ENCODE measurements at regions not wholly inside any gene's neighbourhood (a gene's known extent, or its start where the extent isn't known, plus 50 kb on each side); places are given as distances from the start of the nearest gene placed in this dataset.

DNA sequence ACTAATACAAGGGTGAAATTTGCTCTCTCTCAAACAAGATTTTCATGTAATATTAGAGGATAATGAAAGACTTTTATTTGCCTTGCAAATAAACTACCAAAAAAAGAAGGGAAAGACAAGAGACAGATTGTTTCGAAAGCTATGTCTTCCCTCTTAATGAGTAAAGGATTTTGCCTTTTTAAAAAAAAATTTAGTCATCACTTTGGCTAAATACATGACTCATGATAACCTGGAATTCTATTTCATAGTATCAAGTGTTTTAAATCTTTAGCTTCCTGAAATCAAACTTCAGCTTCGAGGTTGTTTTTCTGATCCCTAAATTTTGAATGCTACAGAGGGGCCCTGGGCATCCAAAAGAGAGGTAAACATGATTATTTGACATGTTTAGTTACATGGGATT lies 144.4 kb downstream of the CCDC59 start:
- no peak for DNase-seq
- Histone ChIP-seq H2AFZ (ENCODE audit: low read length) (no peak overlapping the region), H3K9ac (ENCODE audit: low read length) (no peak overlapping the region), H4K20me1 (ENCODE audit: insufficient read depth, low read length) (no peaks in the 10 kb centered on the region), H3K27me3 (replicated peaks; ENCODE audit: insufficient read depth, low read length) (no peaks in the 10 kb centered on the region), H3K4me1 (ENCODE audit: low read length) (no peaks in the 10 kb centered on the region), H3K79me2 (ENCODE audit: low read length) (no peaks in the 10 kb centered on the region), H3K9me3 (replicated peaks; ENCODE audit: insufficient read depth, low read length) (no peaks in the 10 kb centered on the region), H3K27ac (ENCODE audit: low read length) (no peak overlapping the region), H3K36me3 (replicated peaks; ENCODE audit: insufficient read depth, low read length) (no peaks in the 10 kb centered on the region), H3K4me3 (ENCODE audit: low read length) (no peak overlapping the region), H3F3A (ENCODE audit: insufficient read depth, low read length) (no peaks in the 10 kb centered on the region), H3K9me2 (replicated peaks; ENCODE audit: insufficient read depth, low read length) (no peaks in the 10 kb centered on the region), H3K4me2 (ENCODE audit: low read depth, low read length) (no peak overlapping the region)
- TF ChIP-seq, protein P1, sequence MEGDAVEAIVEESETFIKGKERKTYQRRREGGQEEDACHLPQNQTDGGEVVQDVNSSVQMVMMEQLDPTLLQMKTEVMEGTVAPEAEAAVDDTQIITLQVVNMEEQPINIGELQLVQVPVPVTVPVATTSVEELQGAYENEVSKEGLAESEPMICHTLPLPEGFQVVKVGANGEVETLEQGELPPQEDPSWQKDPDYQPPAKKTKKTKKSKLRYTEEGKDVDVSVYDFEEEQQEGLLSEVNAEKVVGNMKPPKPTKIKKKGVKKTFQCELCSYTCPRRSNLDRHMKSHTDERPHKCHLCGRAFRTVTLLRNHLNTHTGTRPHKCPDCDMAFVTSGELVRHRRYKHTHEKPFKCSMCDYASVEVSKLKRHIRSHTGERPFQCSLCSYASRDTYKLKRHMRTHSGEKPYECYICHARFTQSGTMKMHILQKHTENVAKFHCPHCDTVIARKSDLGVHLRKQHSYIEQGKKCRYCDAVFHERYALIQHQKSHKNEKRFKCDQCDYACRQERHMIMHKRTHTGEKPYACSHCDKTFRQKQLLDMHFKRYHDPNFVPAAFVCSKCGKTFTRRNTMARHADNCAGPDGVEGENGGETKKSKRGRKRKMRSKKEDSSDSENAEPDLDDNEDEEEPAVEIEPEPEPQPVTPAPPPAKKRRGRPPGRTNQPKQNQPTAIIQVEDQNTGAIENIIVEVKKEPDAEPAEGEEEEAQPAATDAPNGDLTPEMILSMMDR (IDR thresholded peaks at IDR 0.05; ENCODE audit: low read length) = no peak
- TF ChIP-seq EZH2phosphoT487 (IDR thresholded peaks at IDR 0.05; ENCODE audit: low read length) (no peak), EZH2 (optimal IDR thresholded peaks at IDR 0.05; ENCODE audit: low read depth, low read length) (no peak)

DNA sequence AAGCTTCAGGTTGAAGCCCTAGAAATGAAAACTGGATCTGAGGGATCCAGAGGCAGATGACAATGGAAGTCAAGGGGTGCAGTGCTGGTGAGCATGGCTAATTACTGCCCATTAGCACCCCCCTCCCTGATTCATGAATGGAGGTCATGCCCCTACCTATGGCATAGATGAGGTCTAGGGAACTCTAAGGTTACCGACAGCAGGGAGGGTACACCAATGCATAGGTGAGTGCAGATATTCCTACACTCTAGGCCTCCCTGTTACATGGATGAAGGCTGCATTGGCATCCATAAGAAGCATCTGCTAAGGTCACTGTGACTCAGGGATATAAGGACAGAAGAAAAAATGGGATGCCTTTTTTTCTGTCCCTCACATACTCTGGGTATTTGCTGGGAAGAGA lies 147.3 kb downstream of the CCDC59 start:
- Histone ChIP-seq H3K27me3 (replicated peaks; ENCODE audit: insufficient read depth, low read length) (no peaks in the 10 kb centered on the region), H3K4me1 (ENCODE audit: low read length) (no peaks in the 10 kb centered on the region), H2AFZ (ENCODE audit: low read length) (no peak overlapping the region), H3K27ac (ENCODE audit: low read length) (no peak overlapping the region), H3K4me2 (ENCODE audit: low read depth, low read length) (no peak overlapping the region), H3K9me2 (replicated peaks; ENCODE audit: insufficient read depth, low read length) (no peaks in the 10 kb centered on the region), H3K4me3 (ENCODE audit: low read length) (no peak overlapping the region), H3K79me2 (ENCODE audit: low read length) (no peaks in the 10 kb centered on the region), H3K36me3 (replicated peaks; ENCODE audit: insufficient read depth, low read length) (no peaks in the 10 kb centered on the region), H3K9me3 (replicated peaks; ENCODE audit: insufficient read depth, low read length) (no peaks in the 10 kb centered on the region), H3K9ac (ENCODE audit: low read length) (no peak overlapping the region), H4K20me1 (ENCODE audit: insufficient read depth, low read length) (no peaks in the 10 kb centered on the region), H3F3A (ENCODE audit: insufficient read depth, low read length) (no peaks in the 10 kb centered on the region)
- no peak for DNase-seq
- TF ChIP-seq EZH2phosphoT487 (IDR thresholded peaks at IDR 0.05; ENCODE audit: low read length) (no peak), EZH2 (optimal IDR thresholded peaks at IDR 0.05; ENCODE audit: low read depth, low read length) (no peak)
- TF ChIP-seq, protein P1 (IDR thresholded peaks at IDR 0.05; ENCODE audit: low read length) = no peak

- TF ChIP-seq EZH2 (optimal IDR thresholded peaks at IDR 0.05; ENCODE audit: low read depth, low read length) = no peak
- TF ChIP-seq, protein P1 (IDR thresholded peaks at IDR 0.05; ENCODE audit: low read length) = no peak
- TF ChIP-seq EZH2phosphoT487 (IDR thresholded peaks at IDR 0.05; ENCODE audit: low read length) = no peak
- H3K4me1 ChIP-seq (ENCODE audit: low read length) = no peaks in the 10 kb centered on the region
- no peaks in the 10 kb centered on the region for H3K9me3 ChIP-seq (replicated peaks; ENCODE audit: insufficient read depth, low read length)
- no peaks in the 10 kb centered on the region for H3F3A ChIP-seq (ENCODE audit: insufficient read depth, low read length)
- DNase-seq = no peak
- no peaks in the 10 kb centered on the region for H3K27me3 ChIP-seq (replicated peaks; ENCODE audit: insufficient read depth, low read length)
- no peak overlapping the region for H2AFZ ChIP-seq (ENCODE audit: low read length)
- no peaks in the 10 kb centered on the region for H3K36me3 ChIP-seq (replicated peaks; ENCODE audit: insufficient read depth, low read length)
- H3K4me3 ChIP-seq (ENCODE audit: low read length) = no peak overlapping the region
- no peak overlapping the region for H3K9ac ChIP-seq (ENCODE audit: low read length)
- H3K79me2 ChIP-seq (ENCODE audit: low read length) = no peaks in the 10 kb centered on the region
- H3K9me2 ChIP-seq (replicated peaks; ENCODE audit: insufficient read depth, low read length) = no peaks in the 10 kb centered on the region
- H3K4me2 ChIP-seq (ENCODE audit: low read depth, low read length) = no peak overlapping the region
- H3K27ac ChIP-seq (ENCODE audit: low read length) = no peak overlapping the region
- no peaks in the 10 kb centered on the region for H4K20me1 ChIP-seq (ENCODE audit: insufficient read depth, low read length)
Measured at GRCh38 chr12:82209533-82209932, 148.7 kb downstream of the CCDC59 start.

All from MM.1S (cell line).